ENCODE measurements at regions not wholly inside any gene's neighbourhood (a gene's known extent, or its start where the extent isn't known, plus 50 kb on each side); places are given as distances from the start of the nearest gene placed in this dataset.
A peak's percentile ranks its signal among the peaks of the same experiment; 100 is the strongest.

GRCh38 chr1:232249861-232250777 lies 379.8 kb downstream of the SIPA1L2 start:
- CTCF ChIA-PET = no interaction called here

DNA sequence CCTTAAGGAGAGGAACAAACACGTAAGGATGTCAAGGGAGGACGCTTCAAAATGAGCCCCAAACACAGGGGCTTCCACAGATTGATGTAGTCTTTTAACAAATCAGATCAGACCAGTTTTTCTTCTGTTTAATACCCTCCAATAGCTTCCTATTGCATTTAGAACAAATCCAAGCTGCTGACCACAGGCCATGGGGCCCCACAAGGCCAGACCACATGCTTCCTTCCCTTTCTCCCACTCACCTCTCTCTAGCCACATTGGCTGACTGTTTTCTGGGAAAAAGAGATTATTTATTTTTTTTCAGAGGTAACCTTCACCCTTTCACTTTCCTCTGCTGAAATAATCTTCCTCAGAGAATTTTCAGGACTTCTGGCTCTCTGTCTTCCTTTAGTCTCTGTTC lies 380.6 kb downstream of the SIPA1L2 start:
- POLR2A ChIA-PET = no interaction called here
- TF ChIP-seq SUZ12 (IDR thresholded peaks at IDR 0.05) (no peak), ELF4 (IDR thresholded peaks at IDR 0.05) (no peak), L3MBTL2 (conservative IDR thresholded peaks at IDR 0.05) (no peak), PKNOX1 (IDR thresholded peaks at IDR 0.05) (no peak), HDGF (IDR thresholded peaks at IDR 0.05; ENCODE audit: borderline replicate concordance) (no peak), ZNF384 (IDR thresholded peaks at IDR 0.05) (no peak), TARDBP (IDR thresholded peaks at IDR 0.05) (no peak), FOXA1 (IDR thresholded peaks at IDR 0.05) (no peak), FOXM1 (IDR thresholded peaks at IDR 0.05; ENCODE audit: borderline replicate concordance) (no peak), CTBP1 (IDR thresholded peaks at IDR 0.05; ENCODE audit: borderline replicate concordance) (no peak), LEF1 (IDR thresholded peaks at IDR 0.05; ENCODE audit: borderline replicate concordance) (no peak), BHLHE40 (IDR thresholded peaks at IDR 0.05; ENCODE audit: borderline replicate concordance) (no peak), FOXK2 (IDR thresholded peaks at IDR 0.05) (no peak), NFRKB (IDR thresholded peaks at IDR 0.05) (no peak), SP1 (IDR thresholded peaks at IDR 0.05) (no peak), ARNT (IDR thresholded peaks at IDR 0.05) (no peak)
- DNase-seq (ENCODE audit: extremely low spot score) = no peak
- CTCF ChIA-PET = no interaction called here

More at GRCh38 chr1:232249861-232250777, 379.8 kb downstream of the SIPA1L2 start:
- TF ChIP-seq NFRKB (IDR thresholded peaks at IDR 0.05) = no peak
- no peak for TF ChIP-seq SP1 (IDR thresholded peaks at IDR 0.05)
- no peak for TF ChIP-seq ARNT (IDR thresholded peaks at IDR 0.05)
- TF ChIP-seq CTBP1 (IDR thresholded peaks at IDR 0.05; ENCODE audit: borderline replicate concordance) = no peak
- no peak for TF ChIP-seq ZNF384 (IDR thresholded peaks at IDR 0.05)
- no peak for TF ChIP-seq SUZ12 (IDR thresholded peaks at IDR 0.05)
- TF ChIP-seq FOXM1 (IDR thresholded peaks at IDR 0.05; ENCODE audit: borderline replicate concordance) = no peak
- no peak for TF ChIP-seq L3MBTL2 (conservative IDR thresholded peaks at IDR 0.05)
- TF ChIP-seq ELF4 (IDR thresholded peaks at IDR 0.05) = no peak
- TF ChIP-seq FOXA1 (IDR thresholded peaks at IDR 0.05) = no peak
- no peak for TF ChIP-seq FOXK2 (IDR thresholded peaks at IDR 0.05)
- POLR2A ChIA-PET = no interaction called here
- no peak for DNase-seq (ENCODE audit: extremely low spot score)

GRCh38 chr1:232248276-232248820 lies 381.6 kb downstream of the SIPA1L2 start:
- CTCF ChIA-PET = no interaction called here
- POLR2A ChIA-PET = no interaction called here

GRCh38 chr1:232247669-232248068 lies 382.3 kb downstream of the SIPA1L2 start:
- TF ChIP-seq FOXA1 (IDR thresholded peaks at IDR 0.05) (no peak), BHLHE40 (IDR thresholded peaks at IDR 0.05; ENCODE audit: borderline replicate concordance) (no peak), FOXM1 (IDR thresholded peaks at IDR 0.05; ENCODE audit: borderline replicate concordance) (no peak), HDGF (IDR thresholded peaks at IDR 0.05; ENCODE audit: borderline replicate concordance) (no peak), ARNT (IDR thresholded peaks at IDR 0.05) (no peak), SP1 (IDR thresholded peaks at IDR 0.05) (no peak), L3MBTL2 (conservative IDR thresholded peaks at IDR 0.05) (no peak), NFRKB (IDR thresholded peaks at IDR 0.05) (no peak), TARDBP (IDR thresholded peaks at IDR 0.05) (no peak), ZNF384 (IDR thresholded peaks at IDR 0.05) (no peak), LEF1 (IDR thresholded peaks at IDR 0.05; ENCODE audit: borderline replicate concordance) (no peak), ELF4 (IDR thresholded peaks at IDR 0.05) (no peak), SUZ12 (IDR thresholded peaks at IDR 0.05) (no peak), FOXK2 (IDR thresholded peaks at IDR 0.05) (no peak), CTBP1 (IDR thresholded peaks at IDR 0.05; ENCODE audit: borderline replicate concordance) (no peak)
- no peak for DNase-seq (ENCODE audit: extremely low spot score)
- POLR2A ChIA-PET = no interaction called here
- CTCF ChIA-PET = no interaction called here

More at GRCh38 chr1:232248276-232248820, 381.6 kb downstream of the SIPA1L2 start:
- TF ChIP-seq FOXA1 (IDR thresholded peaks at IDR 0.05) (no peak), CTBP1 (IDR thresholded peaks at IDR 0.05; ENCODE audit: borderline replicate concordance) (no peak), ELF4 (IDR thresholded peaks at IDR 0.05) (no peak), FOXM1 (IDR thresholded peaks at IDR 0.05; ENCODE audit: borderline replicate concordance) (no peak), TARDBP (IDR thresholded peaks at IDR 0.05) (no peak), PKNOX1 (IDR thresholded peaks at IDR 0.05) (no peak), FOXK2 (IDR thresholded peaks at IDR 0.05) (no peak), LEF1 (IDR thresholded peaks at IDR 0.05; ENCODE audit: borderline replicate concordance) (no peak), HDGF (IDR thresholded peaks at IDR 0.05; ENCODE audit: borderline replicate concordance) (no peak), BHLHE40 (IDR thresholded peaks at IDR 0.05; ENCODE audit: borderline replicate concordance) (no peak), L3MBTL2 (conservative IDR thresholded peaks at IDR 0.05) (no peak), SUZ12 (IDR thresholded peaks at IDR 0.05) (no peak), SP1 (IDR thresholded peaks at IDR 0.05) (no peak), ARNT (IDR thresholded peaks at IDR 0.05) (no peak), ZNF384 (IDR thresholded peaks at IDR 0.05) (no peak), NFRKB (IDR thresholded peaks at IDR 0.05) (no peak)
- DNase-seq (ENCODE audit: extremely low spot score) = no peak

DNA sequence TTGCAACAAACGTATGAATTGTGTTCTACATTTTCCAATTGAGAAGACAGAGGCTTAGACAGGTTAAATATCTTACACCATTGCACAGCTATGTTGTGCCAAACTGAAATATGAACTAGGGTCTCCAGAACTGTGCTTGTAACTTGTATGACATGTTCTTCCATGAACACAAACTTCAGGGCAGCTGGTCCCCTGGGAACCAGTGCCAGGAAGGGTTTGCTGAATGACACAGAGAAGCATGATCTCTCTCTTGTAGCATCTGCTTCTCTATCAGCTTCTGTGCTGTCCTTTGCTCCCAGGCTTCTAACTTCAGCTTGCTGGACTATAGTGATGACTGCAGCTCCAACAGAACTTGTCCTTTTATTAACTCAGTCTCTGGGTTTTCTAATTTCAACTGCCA lies 385.5 kb downstream of the SIPA1L2 start:
- POLR2A ChIA-PET = no interaction called here
- DNase-seq (ENCODE audit: extremely low spot score) = no peak
- TF ChIP-seq ARNT (IDR thresholded peaks at IDR 0.05) = no peak
- TF ChIP-seq FOXK2 (IDR thresholded peaks at IDR 0.05) = no peak
- no peak for TF ChIP-seq TARDBP (IDR thresholded peaks at IDR 0.05)
- no peak for TF ChIP-seq ZNF384 (IDR thresholded peaks at IDR 0.05)
- no peak for TF ChIP-seq NFRKB (IDR thresholded peaks at IDR 0.05)
- CTCF ChIA-PET = no interaction called here

DNA sequence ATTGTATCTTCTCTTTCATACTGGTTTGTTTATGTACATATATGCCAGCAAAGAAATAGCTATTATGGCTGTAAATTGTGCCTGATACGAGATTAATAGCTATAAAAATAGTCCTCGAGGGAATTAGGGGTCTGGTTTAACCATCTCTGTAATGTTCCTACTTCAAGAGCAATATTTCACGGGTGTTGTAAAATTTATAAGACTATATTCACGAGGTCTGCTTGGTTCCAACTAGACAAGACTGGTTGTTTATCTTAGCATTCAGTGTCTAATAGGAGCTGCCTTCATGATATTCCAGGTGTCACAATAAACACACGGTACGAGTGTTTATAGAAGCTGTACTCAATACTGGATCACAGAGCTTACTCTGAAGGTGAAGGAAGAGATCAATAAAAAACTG lies 389.9 kb downstream of the SIPA1L2 start:
- no peak for TF ChIP-seq HDGF (IDR thresholded peaks at IDR 0.05; ENCODE audit: borderline replicate concordance)
- TF ChIP-seq CTBP1 (IDR thresholded peaks at IDR 0.05; ENCODE audit: borderline replicate concordance) = peak; percentile 8; the same call in 1 of the 2 replicates
- no peak for TF ChIP-seq ZNF384 (IDR thresholded peaks at IDR 0.05)
- TF ChIP-seq SP1 (IDR thresholded peaks at IDR 0.05) = no peak
- no peak for TF ChIP-seq TARDBP (IDR thresholded peaks at IDR 0.05)
- TF ChIP-seq L3MBTL2 (conservative IDR thresholded peaks at IDR 0.05) = peak; percentile 19; the same call in 1 of the 2 replicates
- no peak for TF ChIP-seq ARNT (IDR thresholded peaks at IDR 0.05)
- TF ChIP-seq FOXK2 (IDR thresholded peaks at IDR 0.05) = peak; percentile 41; the same call in 1 of the 2 replicates
- TF ChIP-seq PKNOX1 (IDR thresholded peaks at IDR 0.05) = peak; percentile 34; the same call in 1 of the 2 replicates
- no peak for DNase-seq (ENCODE audit: extremely low spot score)
- POLR2A ChIA-PET = no interaction called here
- CTCF ChIA-PET = interaction anchor here (0.6 kb wide), 1 partner anchor 961 kb away, joined by 6 read pairs; no protein-coding TSS in a partner anchor
